GM18519 (cell line): ENCODE measurements at regions not wholly inside any gene's neighbourhood (a gene's known extent, or its start where the extent isn't known, plus 50 kb on each side); places are given as distances from the start of the nearest gene placed in this dataset.
"Not testable (repeated sequence)": the region's sequence is repeated elsewhere in the genome, so short reads cannot be mapped to it uniquely, and the experiment has no call there.

ENCODE experiments used
- ATAC-seq: cut with Tn5 transposase; IDR thresholded peaks from one replicate; pipeline ENCODE4 v1.9.1; 2021; ENCODE audit warnings: mild to moderate bottlenecking, moderate library complexity; ENCODE audit not compliant: unreplicated experiment, low FRiP score

- ATAC-seq = no peak
Measured at GRCh38 chr13:64239372-64239771, 2823.7 kb upstream of the PCDH20 start.

GRCh38 chr13:64234255-64234654, 2818.6 kb upstream of the PCDH20 start:
- no peak for ATAC-seq

GRCh38 chr13:64223016-64223415, 2807.4 kb upstream of the PCDH20 start:
- ATAC-seq = no peak

- ATAC-seq = no peak
Measured at GRCh38 chr13:64206430-64207225, 2791.0 kb upstream of the PCDH20 start.

- no peak for ATAC-seq
Measured at GRCh38 chr13:64202517-64202916, 2786.9 kb upstream of the PCDH20 start.

GRCh38 chr13:64197232-64197631, 2781.6 kb upstream of the PCDH20 start:
- no peak for ATAC-seq

GRCh38 chr13:64186503-64187250, 2771.0 kb upstream of the PCDH20 start:
- no peak for ATAC-seq

- no peak for ATAC-seq
Measured at GRCh38 chr13:64186071-64186470, 2770.4 kb upstream of the PCDH20 start.

- ATAC-seq = no peak
Measured at GRCh38 chr13:64180756-64181155, 2765.1 kb upstream of the PCDH20 start.

- no peak for ATAC-seq
Measured at GRCh38 chr13:64165826-64166225, 2750.2 kb upstream of the PCDH20 start.

- no peak for ATAC-seq
Measured at GRCh38 chr13:64164435-64164834, 2748.8 kb upstream of the PCDH20 start.

GRCh38 chr13:64160479-64160878, 2744.8 kb upstream of the PCDH20 start:
- ATAC-seq = no peak

- no peak for ATAC-seq
Measured at GRCh38 chr13:64158908-64159307, 2743.3 kb upstream of the PCDH20 start.

GRCh38 chr13:64154514-64154913, 2738.9 kb upstream of the PCDH20 start:
- ATAC-seq = no peak

- ATAC-seq = no peak
Measured at GRCh38 chr13:64130600-64130999, 2715.0 kb upstream of the PCDH20 start.

- no peak for ATAC-seq
Measured at GRCh38 chr13:64130171-64130570, 2714.5 kb upstream of the PCDH20 start.

GRCh38 chr13:64127856-64128255, 2712.2 kb upstream of the PCDH20 start:
- ATAC-seq = no peak

- ATAC-seq = no peak
Measured at GRCh38 chr13:64127192-64127591, 2711.5 kb upstream of the PCDH20 start.

- ATAC-seq = not testable (repeated sequence)
Measured at GRCh38 chr13:64121023-64121709, 2705.5 kb upstream of the PCDH20 start.

- ATAC-seq = no peak
Measured at GRCh38 chr13:64099994-64100393, 2684.3 kb upstream of the PCDH20 start.

GRCh38 chr13:64090311-64090710, 2674.7 kb upstream of the PCDH20 start:
- ATAC-seq = no peak
